GM10266 (cell line): ENCODE measurements at regions not wholly inside any gene's neighbourhood (a gene's known extent, or its start where the extent isn't known, plus 50 kb on each side); places are given as distances from the start of the nearest gene placed in this dataset.
A peak's percentile ranks its signal among the peaks of the same experiment; 100 is the strongest.

Source experiments
- DNase-seq: peaks from one replicate; pipeline ENCODE4 v3.0.0; 2012; ENCODE audit errors: extremely low spot score
- TF ChIP-seq, protein P1 (sequence below): IDR thresholded peaks from 2 replicates; pipeline ENCODE4 v1.5.1; 2012; ENCODE audit warnings: mild to moderate bottlenecking, low read depth; ENCODE audit not compliant: control insufficient read depth, insufficient read depth; ENCODE audit errors: missing control alignments

DNA sequence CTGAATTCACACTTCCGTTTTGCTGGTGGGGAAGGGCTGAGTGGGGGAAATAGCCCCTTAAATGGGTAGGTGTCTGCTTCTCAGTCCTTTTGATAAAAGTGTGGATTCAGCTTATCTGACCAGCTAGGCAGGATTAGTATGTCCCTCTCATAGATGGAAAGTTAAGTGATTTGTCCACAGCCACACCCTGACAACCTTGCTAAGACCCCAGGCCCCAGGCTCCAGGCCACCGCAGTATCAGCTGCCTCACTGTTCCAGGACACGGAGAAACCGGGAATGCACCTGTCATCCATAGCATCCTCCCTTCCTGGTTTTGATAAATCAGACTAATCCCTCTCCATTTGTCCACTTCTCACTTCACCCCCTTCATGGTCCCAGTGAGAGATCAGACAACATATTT lies 197.7 kb downstream of the USP12 start:
- TF ChIP-seq, protein P1, sequence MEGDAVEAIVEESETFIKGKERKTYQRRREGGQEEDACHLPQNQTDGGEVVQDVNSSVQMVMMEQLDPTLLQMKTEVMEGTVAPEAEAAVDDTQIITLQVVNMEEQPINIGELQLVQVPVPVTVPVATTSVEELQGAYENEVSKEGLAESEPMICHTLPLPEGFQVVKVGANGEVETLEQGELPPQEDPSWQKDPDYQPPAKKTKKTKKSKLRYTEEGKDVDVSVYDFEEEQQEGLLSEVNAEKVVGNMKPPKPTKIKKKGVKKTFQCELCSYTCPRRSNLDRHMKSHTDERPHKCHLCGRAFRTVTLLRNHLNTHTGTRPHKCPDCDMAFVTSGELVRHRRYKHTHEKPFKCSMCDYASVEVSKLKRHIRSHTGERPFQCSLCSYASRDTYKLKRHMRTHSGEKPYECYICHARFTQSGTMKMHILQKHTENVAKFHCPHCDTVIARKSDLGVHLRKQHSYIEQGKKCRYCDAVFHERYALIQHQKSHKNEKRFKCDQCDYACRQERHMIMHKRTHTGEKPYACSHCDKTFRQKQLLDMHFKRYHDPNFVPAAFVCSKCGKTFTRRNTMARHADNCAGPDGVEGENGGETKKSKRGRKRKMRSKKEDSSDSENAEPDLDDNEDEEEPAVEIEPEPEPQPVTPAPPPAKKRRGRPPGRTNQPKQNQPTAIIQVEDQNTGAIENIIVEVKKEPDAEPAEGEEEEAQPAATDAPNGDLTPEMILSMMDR: no peak
- DNase-seq: no peak

DNA sequence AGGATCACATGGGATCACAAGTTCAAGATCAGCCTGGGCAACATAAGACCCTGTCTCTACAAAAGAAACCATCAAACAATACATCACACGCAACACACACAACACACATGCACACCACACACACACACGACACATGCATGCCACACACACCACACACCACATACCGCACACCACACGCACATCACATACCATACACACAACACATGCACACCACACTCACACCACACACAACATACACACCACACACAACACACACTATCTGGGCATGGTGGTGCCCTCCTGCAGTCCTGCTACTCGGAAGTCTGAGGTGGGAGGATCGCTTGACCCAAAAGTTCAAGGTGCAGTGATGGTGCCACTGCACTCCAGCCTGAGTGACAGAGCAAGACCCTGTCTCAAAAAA lies 198.3 kb downstream of the USP12 start:
- TF ChIP-seq, protein P1: no peak
- no peak for DNase-seq

DNA sequence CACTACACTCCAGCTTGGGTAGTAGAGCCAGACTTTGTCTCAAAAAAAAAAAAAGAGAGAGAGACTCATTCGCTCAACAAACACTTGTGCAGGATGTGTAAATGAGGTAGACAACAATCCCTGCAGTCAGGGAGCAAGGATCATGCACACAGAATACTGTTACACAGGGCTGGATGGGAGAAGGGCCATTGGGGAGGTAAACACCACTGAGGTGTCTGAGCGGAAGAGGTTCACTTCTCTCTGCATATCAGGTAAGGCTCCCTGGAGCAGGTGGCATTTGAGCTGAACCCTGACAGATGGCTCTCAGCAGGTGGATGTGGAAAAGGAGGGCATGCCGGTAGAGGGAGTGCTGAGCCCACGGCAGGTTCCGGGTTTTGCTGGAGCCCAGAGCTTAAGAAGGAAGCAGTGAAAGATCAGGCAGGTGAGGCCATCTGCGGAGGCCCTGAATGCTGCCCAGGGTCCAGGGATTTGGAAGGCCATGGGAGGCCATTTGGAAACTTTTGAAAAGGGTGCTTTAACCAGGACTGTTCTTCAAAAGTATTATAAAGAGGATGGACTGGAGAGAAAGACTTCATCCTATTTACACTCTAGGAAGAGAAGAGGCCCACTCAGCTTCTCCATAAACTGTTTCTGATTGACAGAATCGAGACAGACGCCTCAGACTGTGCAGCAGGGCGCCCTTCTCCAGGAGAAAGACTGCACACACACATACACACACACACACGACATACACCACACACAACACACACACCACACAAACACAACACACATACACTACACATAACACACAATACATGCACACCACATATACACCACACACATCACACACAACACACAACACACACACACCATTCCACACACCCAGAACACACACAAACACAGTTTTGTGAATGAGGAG lies 199.4 kb downstream of the USP12 start:
- TF ChIP-seq, protein P1: peak; percentile 9
- peak; percentile 21 for DNase-seq

DNA sequence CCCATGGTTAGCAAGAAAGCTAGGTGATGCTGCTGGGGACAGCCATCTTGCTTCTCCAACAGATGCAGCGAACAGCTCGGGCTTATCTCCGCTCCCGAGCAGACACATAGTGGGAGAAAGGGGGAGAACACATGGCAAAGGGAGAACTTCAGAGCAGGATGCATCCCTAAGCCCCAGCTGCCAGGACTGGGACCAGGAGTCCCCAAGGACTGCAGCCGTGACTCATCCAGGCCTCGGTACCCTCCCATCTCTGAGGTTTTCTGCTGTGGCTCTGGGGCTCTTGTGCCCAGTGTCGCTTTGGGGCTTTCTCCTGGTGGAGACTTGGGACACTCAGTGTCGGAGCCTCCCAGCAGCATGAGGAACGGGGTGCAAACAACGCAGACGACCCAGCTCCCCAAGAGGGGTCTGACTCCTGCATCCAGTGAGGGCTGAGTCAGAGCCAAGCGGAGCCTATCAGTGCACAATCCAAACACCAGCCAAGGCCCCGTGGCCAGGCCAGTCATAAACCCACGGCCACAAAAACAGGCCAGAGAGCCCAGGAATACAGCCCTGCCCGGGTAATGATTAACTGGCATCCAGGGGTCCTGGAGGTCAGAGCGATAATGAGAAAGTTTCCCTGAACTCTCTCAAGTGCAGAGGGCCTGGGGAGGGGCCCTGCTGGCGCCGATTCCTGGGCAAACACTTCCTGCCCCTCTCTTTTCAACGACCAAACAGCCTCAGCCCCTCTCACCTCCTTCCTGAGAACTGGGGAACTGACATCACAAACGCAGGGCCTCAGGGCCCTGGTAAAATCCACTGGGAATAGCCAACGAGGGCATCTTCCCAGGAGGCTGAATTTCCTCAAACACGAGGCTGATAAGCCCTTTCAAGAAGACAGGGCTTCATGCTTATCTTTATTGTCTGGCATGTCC lies 202.9 kb downstream of the USP12 start:
- no peak for DNase-seq
- TF ChIP-seq, protein P1: no peak

DNA sequence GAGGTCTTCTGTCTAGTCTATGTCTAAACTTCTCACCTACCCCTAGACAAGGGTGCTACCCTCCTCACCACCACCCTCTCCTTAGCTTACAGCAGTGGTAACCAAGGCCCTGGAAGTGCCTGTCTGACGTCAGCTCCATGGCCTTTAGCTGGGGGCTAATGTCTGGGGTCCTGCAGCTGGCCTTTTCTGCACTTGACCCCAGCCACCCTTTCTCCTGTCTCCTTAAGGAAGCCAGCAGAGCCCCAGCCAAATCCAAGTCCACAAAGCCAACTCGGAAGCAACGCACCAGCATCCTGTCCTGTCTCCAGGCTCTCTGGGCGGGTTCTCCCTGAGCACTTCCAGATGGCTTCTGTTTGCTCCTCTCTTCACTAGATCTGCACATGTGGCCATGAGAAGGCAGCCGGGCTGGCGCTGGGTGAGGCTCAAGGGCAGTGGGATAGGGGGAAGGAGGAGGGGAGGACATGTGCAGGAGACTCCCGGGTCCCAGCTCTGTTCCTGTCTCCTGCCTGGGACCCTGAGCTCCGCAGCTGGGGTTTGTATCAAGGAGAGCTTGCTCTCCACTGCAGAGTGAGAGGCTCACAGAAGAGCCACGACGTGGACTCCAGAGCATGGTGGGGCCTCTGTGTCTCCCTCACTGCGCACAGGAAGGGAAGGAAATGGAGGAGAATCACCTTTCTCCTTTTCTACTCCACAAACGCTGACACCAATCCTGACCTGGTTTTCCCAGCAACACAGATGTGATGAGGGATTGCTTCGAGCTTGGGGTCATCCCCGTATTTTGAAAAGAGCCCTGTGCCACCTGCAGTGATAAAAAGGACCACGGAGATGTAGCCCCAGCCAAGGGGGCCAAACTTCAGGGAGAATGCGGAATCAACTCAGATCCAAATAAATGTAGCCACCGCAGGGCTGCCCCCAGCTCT lies 204.2 kb downstream of the USP12 start:
- no peak for DNase-seq
- TF ChIP-seq, protein P1: no peak

DNA sequence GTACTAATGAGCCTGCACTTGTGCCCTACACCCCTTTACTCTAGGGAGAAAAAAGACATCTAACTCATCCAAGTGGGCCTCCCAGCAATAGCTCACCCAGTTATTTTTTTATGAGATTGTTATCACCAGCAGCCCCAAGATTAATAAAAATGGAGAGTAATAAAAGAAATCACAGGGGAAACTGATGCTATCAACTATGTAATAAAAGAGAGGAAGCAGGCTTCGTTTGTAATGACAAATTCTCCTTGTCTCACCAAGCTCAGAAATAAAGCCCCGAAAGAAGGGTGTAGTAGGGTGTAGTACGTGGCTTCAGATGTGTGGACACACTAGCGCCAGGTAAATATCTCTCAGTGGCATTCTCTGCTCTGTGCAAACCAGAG lies 204.9 kb downstream of the USP12 start:
- no peak for DNase-seq
- TF ChIP-seq, protein P1: no peak
